Activated naive CD8-positive, alpha-beta T cell (primary cell): ENCODE measurements at regions not wholly inside any gene's neighbourhood (a gene's known extent, or its start where the extent isn't known, plus 50 kb on each side); places are given as distances from the start of the nearest gene placed in this dataset.

ENCODE experiments used
- H3K27ac Mint-ChIP-seq: one replicate; pipeline ENCODE4 v1.8.0; 2021; ENCODE audit warnings: mixed read lengths
- H3K27me3 Mint-ChIP-seq: one replicate; pipeline ENCODE4 v1.8.0; 2021; ENCODE audit warnings: mixed read lengths
- H3K36me3 Mint-ChIP-seq: one replicate; pipeline ENCODE4 v1.8.0; 2021; ENCODE audit warnings: mixed read lengths
- H3K4me1 Mint-ChIP-seq: one replicate; pipeline ENCODE4 v1.8.0; 2021; ENCODE audit warnings: low read depth, mixed read lengths
- H3K4me3 Mint-ChIP-seq: one replicate; pipeline ENCODE4 v1.8.0; 2021; ENCODE audit warnings: mild to moderate bottlenecking, mixed read lengths
- H3K9me3 Mint-ChIP-seq: one replicate; pipeline ENCODE4 v1.8.0; 2021; ENCODE audit warnings: low read depth, mixed read lengths

DNA sequence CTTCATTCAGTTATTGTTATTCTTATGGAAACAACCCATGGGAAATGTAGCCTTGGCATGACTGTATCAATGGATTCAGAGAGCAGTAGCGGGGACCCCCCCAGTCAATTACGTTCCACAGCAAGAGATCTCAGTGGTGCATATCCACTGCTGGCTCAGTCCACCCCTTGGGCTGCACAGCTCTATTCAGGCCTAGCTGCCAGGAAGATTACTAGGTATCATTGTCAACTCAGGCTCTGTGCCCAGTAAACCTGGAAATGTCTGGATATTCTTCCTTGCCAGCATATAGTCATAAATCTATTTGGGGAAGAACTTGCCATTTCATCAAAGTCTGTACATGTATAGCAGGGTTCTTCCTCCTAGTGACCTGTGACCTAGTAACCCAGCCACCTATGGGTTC is 128.1 kb upstream of the CCDC54 start:
- no peaks in the 10 kb centered on the region for H3K9me3 Mint-ChIP-seq
- H3K36me3 Mint-ChIP-seq: no peaks in the 10 kb centered on the region
- H3K27ac Mint-ChIP-seq: no peak overlapping the region
- no peaks in the 10 kb centered on the region for H3K4me1 Mint-ChIP-seq
- H3K27me3 Mint-ChIP-seq: no peaks in the 10 kb centered on the region
- H3K4me3 Mint-ChIP-seq: no peak overlapping the region

DNA sequence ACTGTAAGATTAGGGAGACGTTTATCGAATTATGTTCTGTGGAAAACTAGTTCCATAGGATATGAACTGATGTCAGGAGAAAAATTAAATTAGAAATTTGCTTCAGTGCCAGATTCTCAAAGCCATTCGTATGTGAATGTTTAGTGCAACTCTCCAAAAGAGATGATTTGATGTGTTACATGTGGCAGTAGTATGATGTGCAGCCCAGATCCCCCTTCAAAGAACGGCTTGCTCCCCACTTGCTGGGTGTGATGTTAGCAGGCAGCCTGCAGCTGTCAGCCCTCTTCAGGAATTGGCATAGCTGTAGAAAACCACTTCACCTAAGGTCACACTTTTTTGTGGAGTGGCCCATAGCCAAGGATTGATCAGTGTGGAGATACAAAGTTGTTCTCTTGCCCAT is 127.0 kb upstream of the CCDC54 start:
- H3K4me1 Mint-ChIP-seq: no peaks in the 10 kb centered on the region
- no peak overlapping the region for H3K4me3 Mint-ChIP-seq
- no peaks in the 10 kb centered on the region for H3K36me3 Mint-ChIP-seq
- H3K27me3 Mint-ChIP-seq: peaks cover 4% of the 10 kb centered on the region
- no peaks in the 10 kb centered on the region for H3K9me3 Mint-ChIP-seq
- H3K27ac Mint-ChIP-seq: no peak overlapping the region

DNA sequence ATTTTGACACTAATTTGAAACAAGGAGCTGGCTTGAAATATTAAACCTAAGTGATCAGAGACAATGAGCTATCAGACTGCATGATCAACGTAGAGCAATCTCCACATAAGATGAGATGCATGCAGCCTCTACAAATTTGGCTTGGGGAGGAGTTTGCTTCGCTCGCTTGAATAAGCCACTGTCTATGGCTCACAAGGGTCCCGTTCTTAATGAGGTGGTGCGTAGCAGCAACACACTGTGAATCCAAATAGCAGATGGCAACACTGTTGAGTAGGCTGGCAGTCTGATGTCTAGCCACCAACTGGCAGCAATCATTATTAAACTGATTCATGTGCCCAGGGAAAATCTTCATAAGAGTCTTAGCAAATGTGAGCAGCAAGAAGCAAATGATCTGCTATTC is 125.4 kb upstream of the CCDC54 start:
- Mint-ChIP-seq H3K4me1 (no peaks in the 10 kb centered on the region), H3K4me3 (no peak overlapping the region)

DNA sequence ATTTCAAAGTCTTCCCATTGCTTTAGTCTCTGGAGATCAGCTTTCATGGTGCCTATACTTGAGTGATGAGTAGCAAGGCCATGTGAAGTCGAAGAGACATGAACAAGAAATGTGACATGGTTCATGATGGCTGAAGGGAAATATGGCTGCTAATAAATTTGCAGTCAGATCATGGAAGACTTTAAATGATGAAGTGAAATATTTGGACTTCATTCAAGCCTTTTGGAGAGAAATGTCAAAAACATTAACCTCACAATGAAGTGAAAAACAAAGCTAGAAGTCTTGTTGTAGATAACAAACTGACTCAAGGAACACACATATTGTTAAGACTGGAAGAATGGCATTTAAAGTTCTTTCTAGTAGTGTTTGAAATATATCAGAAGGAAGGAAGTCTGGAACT is 120.3 kb upstream of the CCDC54 start:
- no peaks in the 10 kb centered on the region for H3K4me1 Mint-ChIP-seq
- peaks cover 15% of the 10 kb centered on the region for H3K27me3 Mint-ChIP-seq
- H3K36me3 Mint-ChIP-seq: no peaks in the 10 kb centered on the region
- H3K4me3 Mint-ChIP-seq: no peak overlapping the region
- no peak overlapping the region for H3K27ac Mint-ChIP-seq
- no peaks in the 10 kb centered on the region for H3K9me3 Mint-ChIP-seq

More for the DNA sequence above, 125.4 kb upstream of the CCDC54 start:
- Mint-ChIP-seq H3K27ac (no peak overlapping the region), H3K9me3 (no peaks in the 10 kb centered on the region), H3K27me3 (peaks cover 6% of the 10 kb centered on the region), H3K36me3 (no peaks in the 10 kb centered on the region)

DNA sequence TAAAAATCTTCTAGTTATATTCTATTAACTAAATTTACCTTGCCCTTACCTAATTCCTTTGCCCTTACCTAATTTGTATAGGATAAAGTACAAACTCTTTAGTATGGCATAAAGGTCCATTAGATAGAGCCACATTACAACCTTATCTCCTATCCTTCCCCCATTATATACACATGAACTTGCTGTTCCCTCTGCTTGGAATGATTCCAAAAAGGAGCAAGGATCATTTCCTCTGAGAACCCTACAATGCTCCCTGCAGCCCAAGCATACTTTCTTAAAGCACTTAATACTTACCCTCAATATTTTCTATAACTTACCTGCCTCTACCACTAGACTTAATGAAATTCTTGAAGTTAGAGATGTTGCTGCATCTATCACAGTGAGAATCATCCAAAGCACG is 118.9 kb upstream of the CCDC54 start:
- Mint-ChIP-seq H3K36me3 (no peaks in the 10 kb centered on the region), H3K9me3 (no peaks in the 10 kb centered on the region), H3K4me1 (no peaks in the 10 kb centered on the region), H3K4me3 (no peak overlapping the region), H3K27ac (no peak overlapping the region), H3K27me3 (peaks cover 15% of the 10 kb centered on the region)

DNA sequence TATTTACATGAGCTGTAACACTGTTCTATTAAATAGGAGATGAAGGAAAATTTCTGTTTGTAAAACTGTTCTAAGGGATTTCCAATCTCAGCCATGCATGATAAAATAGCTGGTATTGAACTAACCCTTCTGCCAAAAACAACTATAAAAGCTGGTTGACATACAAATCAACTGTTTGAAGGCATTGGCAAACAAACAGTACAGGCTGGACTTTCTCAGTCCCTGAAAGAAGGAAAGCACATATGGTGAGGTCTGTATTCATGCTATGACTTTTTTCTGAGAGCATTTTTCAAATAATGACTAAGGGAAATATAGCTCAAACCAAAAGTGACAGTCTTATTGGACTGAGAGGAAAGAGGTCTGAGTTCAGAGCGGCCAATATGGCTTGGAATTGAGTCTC is 117.0 kb upstream of the CCDC54 start:
- Mint-ChIP-seq H3K27ac (no peak overlapping the region), H3K27me3 (peaks cover 11% of the 10 kb centered on the region), H3K9me3 (no peaks in the 10 kb centered on the region), H3K4me1 (no peaks in the 10 kb centered on the region), H3K36me3 (no peaks in the 10 kb centered on the region), H3K4me3 (no peak overlapping the region)

DNA sequence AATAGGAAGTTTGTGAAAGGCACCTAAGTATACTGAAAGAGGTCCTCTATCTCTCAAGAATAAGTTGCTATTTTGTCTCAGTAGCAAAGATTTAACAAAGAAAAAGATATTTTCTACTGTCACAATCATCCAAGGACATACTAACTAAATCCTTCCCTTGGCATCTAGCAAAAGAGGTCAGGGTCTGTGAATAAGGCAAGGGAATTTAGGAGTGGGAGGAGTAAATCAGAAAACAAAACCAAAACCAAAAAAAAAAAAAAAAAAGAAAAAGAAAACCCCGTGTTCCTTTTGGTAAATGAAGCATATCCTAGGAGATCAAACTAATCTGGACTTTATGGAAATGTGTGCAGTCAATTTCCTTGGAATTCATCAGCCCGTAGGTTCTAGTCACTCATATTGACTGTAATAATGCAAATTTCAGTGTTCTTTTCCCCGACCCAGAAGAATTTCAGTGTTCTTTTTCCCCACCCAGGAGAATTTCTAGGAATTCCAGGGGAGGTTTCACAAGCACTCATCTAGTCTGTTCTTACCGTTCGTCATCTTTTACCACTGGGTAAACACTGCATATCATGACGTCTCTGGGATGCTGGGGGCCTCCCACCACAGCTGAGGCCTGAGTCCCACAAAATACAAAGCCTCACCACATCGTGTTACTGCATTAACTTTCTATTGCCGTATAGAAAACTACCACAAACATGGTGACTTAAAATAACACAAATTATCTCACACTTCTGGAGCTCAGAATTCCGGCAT is 113.8 kb upstream of the CCDC54 start:
- no peaks in the 10 kb centered on the region for H3K4me1 Mint-ChIP-seq
- no peaks in the 10 kb centered on the region for H3K36me3 Mint-ChIP-seq
- H3K9me3 Mint-ChIP-seq: no peaks in the 10 kb centered on the region
- H3K4me3 Mint-ChIP-seq: no peak overlapping the region
- H3K27me3 Mint-ChIP-seq: peaks cover 7% of the 10 kb centered on the region
- no peak overlapping the region for H3K27ac Mint-ChIP-seq

DNA sequence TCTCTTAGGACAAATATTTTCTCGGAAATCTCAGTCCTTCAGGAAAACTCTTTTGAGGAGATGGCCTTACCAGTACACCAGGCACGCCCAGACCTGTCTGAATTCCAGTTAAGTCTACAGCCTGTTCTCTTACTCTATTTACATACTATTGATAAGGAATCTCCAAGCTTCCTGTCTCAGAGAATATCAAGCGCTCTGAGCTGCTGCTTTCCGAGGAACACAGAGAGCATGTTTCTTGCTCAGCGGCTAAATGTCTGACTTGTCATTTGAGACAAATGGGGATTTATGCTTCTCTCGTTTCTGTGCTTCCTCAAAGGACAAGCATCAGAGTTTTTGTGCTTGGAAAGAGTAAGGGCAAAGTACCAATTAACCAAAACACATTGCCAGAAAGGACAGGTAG is 112.4 kb upstream of the CCDC54 start:
- Mint-ChIP-seq H3K27me3 (no peaks in the 10 kb centered on the region), H3K27ac (no peak overlapping the region), H3K4me3 (no peak overlapping the region), H3K4me1 (no peaks in the 10 kb centered on the region), H3K9me3 (no peaks in the 10 kb centered on the region), H3K36me3 (no peaks in the 10 kb centered on the region)

DNA sequence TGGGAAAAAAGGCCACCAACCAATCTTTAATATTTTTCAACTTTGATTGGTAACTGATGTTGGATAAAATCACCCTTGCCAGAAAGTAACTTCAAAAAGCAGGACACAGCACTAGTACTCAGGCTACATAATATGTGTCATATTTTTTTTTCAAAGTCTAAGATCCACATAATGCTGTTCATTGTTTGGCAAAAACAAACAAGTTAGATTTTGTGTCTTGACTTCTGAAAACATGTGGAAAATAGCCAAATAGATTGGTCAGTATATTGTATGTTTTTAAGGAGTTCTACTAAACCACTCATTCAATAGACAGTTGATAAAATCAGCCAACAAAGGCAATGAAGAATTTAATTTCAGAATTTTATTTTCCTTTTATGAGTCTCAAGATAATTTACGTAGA is 111.7 kb upstream of the CCDC54 start:
- Mint-ChIP-seq H3K4me3 (no peak overlapping the region), H3K4me1 (no peaks in the 10 kb centered on the region), H3K27me3 (no peaks in the 10 kb centered on the region), H3K27ac (no peak overlapping the region), H3K36me3 (no peaks in the 10 kb centered on the region), H3K9me3 (no peaks in the 10 kb centered on the region)

DNA sequence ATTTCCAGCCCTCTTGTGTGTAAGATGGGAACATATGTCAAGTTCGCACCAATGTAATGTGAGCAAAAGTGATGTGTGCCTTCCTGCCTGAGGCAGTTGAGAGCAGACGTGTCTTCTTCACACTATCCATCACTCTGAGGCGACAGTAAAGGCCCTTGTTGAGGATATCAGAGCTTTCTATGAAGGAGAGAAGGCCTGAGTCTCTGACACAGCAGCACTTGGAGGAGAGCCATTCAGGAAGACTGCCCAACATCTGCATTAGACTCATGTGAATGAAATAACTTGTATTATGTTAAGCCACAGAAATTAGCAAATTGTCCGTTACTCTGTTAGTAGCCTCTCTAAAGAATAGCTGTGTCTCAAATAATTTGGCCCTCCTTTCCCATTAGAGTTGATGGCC is 108.8 kb upstream of the CCDC54 start:
- no peaks in the 10 kb centered on the region for H3K9me3 Mint-ChIP-seq
- no peaks in the 10 kb centered on the region for H3K36me3 Mint-ChIP-seq
- peaks cover 5% of the 10 kb centered on the region for H3K27me3 Mint-ChIP-seq
- H3K4me1 Mint-ChIP-seq: no peaks in the 10 kb centered on the region
- H3K4me3 Mint-ChIP-seq: no peak overlapping the region
- H3K27ac Mint-ChIP-seq: no peak overlapping the region

DNA sequence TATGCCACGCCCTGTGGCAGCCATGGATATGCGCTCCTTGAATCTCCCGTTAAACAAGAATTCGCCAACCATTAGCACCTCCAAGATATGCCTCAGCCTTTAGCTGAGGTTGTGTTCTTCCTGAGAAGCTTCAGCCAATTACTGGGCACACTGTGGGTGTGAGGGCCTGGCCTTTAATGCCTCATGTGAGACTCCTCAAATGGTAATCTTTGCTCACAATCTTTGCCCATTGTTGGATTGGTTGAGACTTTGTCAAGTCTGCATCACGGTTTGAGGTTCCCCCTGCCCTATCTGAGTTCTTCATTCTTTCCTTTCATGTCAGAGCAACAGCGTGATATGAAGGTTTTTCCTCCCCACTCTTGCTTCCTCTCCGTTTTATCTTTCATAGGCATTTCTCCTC is 108.1 kb upstream of the CCDC54 start:
- Mint-ChIP-seq H3K9me3 (no peaks in the 10 kb centered on the region), H3K27ac (no peak overlapping the region), H3K4me3 (no peak overlapping the region), H3K4me1 (no peaks in the 10 kb centered on the region), H3K36me3 (no peaks in the 10 kb centered on the region), H3K27me3 (peaks cover 5% of the 10 kb centered on the region)

DNA sequence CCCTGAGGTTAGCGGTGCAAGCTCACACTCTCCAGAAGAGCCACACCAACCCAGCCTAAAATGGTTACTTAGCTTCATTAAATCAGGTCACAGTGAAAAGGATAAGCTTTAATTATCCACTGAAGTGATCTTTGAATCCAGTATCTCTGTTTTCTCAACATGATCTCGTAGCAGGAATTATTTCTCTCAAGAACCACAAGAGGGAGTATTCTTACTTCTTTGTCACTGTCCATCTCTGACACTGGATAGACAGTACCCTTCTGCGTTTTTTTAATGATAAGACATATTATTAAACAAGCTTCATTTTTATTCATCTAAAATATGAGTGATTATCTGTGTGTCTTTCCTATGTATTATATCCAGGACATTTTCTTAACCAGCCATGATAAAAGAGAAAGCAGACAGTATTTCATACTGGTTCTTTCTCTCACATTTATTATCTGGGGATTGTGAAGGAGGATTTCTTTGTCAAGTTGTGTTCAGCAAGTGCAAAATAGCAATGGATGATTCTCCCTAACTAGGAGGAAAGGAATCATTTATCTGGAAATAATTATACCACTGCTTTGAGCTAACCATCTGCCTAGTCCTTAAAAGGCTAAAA is 105.4 kb upstream of the CCDC54 start:
- Mint-ChIP-seq H3K9me3 (no peaks in the 10 kb centered on the region), H3K27me3 (peaks cover 12% of the 10 kb centered on the region), H3K4me3 (no peak overlapping the region), H3K36me3 (no peaks in the 10 kb centered on the region), H3K27ac (no peak overlapping the region), H3K4me1 (no peaks in the 10 kb centered on the region)

DNA sequence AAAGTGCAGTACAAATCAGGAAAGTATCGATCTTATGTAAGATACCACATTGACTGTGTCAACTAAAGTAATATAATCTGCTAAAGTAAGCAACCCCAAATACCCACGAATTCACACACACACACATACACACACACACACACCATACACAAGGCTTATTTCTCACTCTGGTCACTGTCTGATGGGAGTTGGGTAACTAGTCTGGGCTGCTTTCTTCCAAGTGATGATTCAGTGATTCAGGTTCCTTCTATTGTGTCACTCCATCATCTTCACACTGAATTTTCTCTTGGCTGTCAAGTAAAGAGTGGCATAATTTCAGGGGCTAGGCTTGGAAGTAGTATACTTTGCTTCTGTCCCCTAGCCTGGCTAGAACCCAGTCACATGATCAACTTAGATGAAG is 104.8 kb upstream of the CCDC54 start:
- no peaks in the 10 kb centered on the region for H3K4me1 Mint-ChIP-seq
- H3K27me3 Mint-ChIP-seq: peaks cover 12% of the 10 kb centered on the region
- H3K4me3 Mint-ChIP-seq: no peak overlapping the region
- no peak overlapping the region for H3K27ac Mint-ChIP-seq
- no peaks in the 10 kb centered on the region for H3K36me3 Mint-ChIP-seq
- H3K9me3 Mint-ChIP-seq: no peaks in the 10 kb centered on the region

DNA sequence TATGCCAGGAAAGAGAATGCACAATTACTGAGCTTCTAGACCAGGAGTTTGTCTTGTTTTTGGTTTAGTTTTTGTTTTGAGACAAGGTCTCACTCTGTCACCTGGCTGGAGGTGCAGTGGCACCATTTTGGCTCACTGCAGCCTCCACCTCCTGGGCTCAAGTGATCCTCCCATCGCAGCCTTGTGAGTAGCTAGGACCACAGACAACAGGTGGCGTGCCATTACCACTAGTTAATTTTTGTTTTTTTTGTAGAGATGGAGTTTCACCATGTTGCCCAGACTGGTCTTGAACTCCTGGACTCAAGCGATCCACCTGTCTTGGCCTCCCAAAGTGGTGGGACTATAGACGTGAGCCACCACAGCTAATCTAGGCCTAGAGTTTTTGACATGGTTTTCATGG is 104.4 kb upstream of the CCDC54 start:
- no peaks in the 10 kb centered on the region for H3K9me3 Mint-ChIP-seq
- H3K27me3 Mint-ChIP-seq: peaks cover 12% of the 10 kb centered on the region
- H3K27ac Mint-ChIP-seq: no peak overlapping the region
- H3K36me3 Mint-ChIP-seq: no peaks in the 10 kb centered on the region
- H3K4me3 Mint-ChIP-seq: no peak overlapping the region
- no peaks in the 10 kb centered on the region for H3K4me1 Mint-ChIP-seq

DNA sequence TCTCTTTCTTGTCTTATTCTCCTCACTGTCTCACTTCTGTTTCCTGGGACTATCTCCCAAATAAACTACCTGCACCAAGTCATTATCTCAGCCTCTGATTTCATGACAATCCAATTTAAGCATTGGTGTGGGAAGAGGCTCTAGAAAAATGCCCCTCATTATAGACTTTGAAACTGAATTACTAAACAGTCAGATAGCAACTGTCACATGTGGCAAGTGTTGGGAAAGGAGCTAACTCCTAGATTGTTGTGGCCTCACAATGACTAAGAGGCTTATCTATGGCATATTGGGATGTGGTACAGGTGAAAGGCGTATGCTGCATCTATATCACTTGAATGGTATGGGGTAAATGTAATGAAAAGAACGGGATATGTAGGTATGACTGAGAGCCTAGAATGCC is 103.5 kb upstream of the CCDC54 start:
- H3K36me3 Mint-ChIP-seq: no peaks in the 10 kb centered on the region
- H3K4me1 Mint-ChIP-seq: no peaks in the 10 kb centered on the region
- H3K9me3 Mint-ChIP-seq: no peaks in the 10 kb centered on the region
- no peak overlapping the region for H3K4me3 Mint-ChIP-seq
- no peak overlapping the region for H3K27ac Mint-ChIP-seq
- peaks cover 12% of the 10 kb centered on the region for H3K27me3 Mint-ChIP-seq

DNA sequence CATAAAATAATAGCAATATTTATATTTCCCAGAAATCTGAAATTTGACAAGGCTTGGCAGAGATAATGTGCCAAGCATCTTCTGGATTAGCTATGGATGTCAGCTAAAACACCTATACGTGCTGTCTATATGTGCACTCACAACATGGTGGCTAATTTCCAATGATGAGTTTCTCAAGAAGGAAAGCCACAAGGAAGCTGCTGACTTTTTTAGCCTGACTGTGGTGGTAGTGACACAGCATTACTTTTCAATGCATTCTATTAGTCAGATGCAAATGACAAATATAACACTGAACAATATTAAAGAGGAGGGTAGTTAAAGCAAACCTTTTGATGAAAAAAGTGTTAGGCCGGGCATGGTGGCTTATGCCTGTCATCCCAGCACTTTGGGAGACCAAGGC is 101.7 kb upstream of the CCDC54 start:
- Mint-ChIP-seq H3K27me3 (peaks cover 12% of the 10 kb centered on the region), H3K9me3 (no peaks in the 10 kb centered on the region)

More for the DNA sequence above, 101.7 kb upstream of the CCDC54 start:
- no peak overlapping the region for H3K27ac Mint-ChIP-seq
- no peaks in the 10 kb centered on the region for H3K36me3 Mint-ChIP-seq
- H3K4me1 Mint-ChIP-seq: no peaks in the 10 kb centered on the region
- no peak overlapping the region for H3K4me3 Mint-ChIP-seq
